Cardiac septum (tissue), 1 donor: ENCODE measurements at regions not wholly inside any gene's neighbourhood (a gene's known extent, or its start where the extent isn't known, plus 50 kb on each side); places are given as distances from the start of the nearest gene placed in this dataset.

Experiments used
- DNase-seq: peaks from one replicate; pipeline ENCODE4 v3.0.0-alpha.2; 2020; ENCODE audit warnings: low spot score
- intact Hi-C: fragments of 100-400 bp; cut with DNase I; formaldehyde crosslinking; loops from one replicate; pipeline ENCODE4 v1.14.0; 2022
- donor health status: DM: no; HTN: no; CAD: no.

- intact Hi-C loops, result no loop called here
- DNase-seq, result no peak
Observed at GRCh38 chr17:77668518-77668917, 290.0 kb upstream of the TNRC6C start.

DNA sequence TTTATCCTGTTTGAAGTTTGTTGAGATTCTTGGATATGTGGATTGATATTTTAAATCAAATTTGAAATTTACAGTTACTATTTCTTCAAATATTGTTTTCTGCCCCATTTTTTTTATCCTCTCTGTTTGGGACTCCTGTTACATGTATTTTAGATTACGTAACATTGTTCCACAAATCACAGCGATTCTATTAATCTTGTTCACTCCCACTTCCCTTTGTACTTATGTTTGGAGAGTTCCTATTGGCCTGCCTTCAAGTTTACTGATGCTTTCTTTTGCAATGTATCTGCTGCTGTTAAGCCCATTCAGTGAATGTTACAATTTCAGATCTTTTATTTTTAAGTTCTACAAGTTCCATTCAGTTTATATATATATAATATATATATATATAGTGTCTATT lies 288.3 kb upstream of the TNRC6C start:
- DNase-seq, result no peak
- intact Hi-C loops, result no loop called here

- peak; percentile 38 for DNase-seq
- intact Hi-C loops, result no loop called here
Observed at GRCh38 chr17:77674358-77674757, 284.1 kb upstream of the TNRC6C start.

- intact Hi-C loops, result no loop called here
- DNase-seq, result peak; percentile 51
Observed at GRCh38 chr17:77675411-77675810, 283.1 kb upstream of the TNRC6C start.

DNA sequence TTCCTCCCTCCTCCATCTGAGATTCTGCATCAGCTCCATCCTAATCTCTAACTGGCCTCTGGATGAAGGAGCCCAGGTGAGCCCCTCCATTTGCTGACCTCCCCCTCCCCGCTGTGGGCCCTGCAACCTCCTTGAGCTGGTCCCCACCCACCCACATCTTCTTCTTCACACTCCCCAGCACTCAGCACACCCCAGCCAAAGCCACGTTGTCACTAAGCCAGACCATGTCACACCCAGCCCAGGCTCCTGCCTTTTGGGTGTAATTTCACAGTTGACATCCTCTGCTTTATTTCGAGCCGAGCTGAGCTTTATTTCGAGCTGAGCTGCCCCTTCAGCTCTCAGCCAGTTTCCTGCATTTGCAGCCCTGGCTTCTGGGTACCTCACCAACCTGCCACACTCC lies 282.7 kb upstream of the TNRC6C start:
- peak; percentile 55 for DNase-seq
- intact Hi-C loops, result no loop called here

DNA sequence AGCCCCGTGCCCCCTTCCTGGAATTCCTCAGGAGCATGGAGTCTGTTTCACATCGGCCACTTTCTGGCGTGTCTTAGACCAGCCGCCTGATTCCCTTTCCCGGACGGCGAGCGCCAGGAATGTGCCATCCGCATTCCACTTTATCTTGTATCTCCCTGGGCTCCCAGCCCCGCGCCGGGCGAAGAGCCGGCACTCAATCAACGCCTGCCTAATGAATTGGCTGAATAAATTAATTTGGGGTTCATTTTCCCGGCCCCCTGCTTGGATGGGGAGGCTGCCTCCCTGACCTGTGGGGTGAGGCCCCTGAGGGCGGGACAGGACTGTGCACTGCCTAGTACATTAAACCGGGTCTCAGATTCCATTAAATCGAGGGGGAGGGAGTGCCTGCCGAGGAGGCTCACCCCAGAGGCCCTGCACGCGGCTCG lies 282.3 kb upstream of the TNRC6C start:
- intact Hi-C loops, result no loop called here
- DNase-seq, result peak; percentile 73

DNA sequence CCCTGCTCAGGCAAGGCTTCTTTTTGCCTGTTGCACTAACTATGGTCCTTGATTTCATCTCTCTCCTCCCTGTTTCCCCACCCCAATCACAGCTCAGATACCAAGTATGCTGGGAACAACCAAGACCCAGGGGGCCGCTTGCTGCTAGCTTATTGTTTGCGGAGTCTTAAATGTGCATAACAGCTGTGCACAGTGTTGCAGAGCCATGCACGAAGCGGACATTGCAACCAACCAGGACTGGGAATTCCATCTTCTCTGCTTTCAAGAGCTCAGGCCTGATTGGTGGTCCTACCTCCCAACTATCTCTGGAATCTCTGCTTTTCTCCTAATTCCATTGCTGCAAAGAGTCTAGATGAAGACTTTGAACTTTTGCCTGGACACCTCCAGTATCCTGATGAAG lies 281.3 kb upstream of the TNRC6C start:
- intact Hi-C loops, result no loop called here
- DNase-seq, result peak; percentile 26

- DNase-seq, result peak; percentile 65
- intact Hi-C loops, result no loop called here
Observed at GRCh38 chr17:77677630-77678029, 280.9 kb upstream of the TNRC6C start.

DNA sequence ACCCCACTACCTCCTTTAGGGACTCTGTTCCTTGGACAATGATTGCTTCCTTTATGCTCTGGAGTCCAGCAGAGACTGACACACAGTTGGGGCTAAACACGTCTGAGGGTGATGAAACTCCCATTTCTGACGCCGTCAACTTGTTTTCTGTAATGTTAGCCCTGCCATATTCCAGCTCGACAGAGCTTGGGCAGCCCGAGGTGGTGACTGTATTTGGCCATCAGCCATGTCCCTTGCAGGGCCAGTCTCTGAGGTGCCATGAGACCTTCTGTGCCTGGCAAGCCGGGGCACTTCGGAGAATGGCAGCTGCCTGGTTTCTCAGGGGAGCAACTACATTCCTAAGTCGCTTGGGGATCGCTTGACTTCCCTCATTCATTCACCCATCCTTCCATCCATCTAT lies 278.9 kb upstream of the TNRC6C start:
- intact Hi-C loops, result no loop called here
- DNase-seq, result peak; percentile 76

DNA sequence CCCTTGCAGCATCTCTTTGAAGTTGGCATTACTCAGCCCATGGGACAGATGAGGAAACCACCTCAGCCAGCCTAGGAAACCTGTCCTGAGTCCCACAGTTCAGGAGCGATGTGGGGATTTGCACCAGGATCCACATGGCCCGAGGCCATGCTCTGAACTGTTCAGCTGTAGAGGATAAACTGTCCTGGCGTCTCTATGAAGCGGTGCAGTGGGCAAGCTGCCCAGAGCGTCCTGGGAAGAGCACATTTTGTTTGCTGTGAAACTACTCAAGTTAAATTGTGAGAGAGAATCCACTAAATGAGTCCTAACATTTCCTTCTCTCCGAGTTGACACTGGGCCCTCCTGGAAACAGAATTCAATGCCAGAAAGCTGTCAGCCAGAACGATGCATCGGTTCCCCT lies 276.6 kb upstream of the TNRC6C start:
- DNase-seq, result peak; percentile 79
- intact Hi-C loops, result loop anchor here (2.0 kb wide), 1 partner anchor 77 kb away; no protein-coding TSS in a partner anchor

- intact Hi-C loops, result loop anchor here (5.0 kb wide), 1 partner anchor 37 kb away; no protein-coding TSS in a partner anchor
- peak; percentile 14 for DNase-seq
Observed at GRCh38 chr17:77684803-77685798, 273.4 kb upstream of the TNRC6C start.

DNA sequence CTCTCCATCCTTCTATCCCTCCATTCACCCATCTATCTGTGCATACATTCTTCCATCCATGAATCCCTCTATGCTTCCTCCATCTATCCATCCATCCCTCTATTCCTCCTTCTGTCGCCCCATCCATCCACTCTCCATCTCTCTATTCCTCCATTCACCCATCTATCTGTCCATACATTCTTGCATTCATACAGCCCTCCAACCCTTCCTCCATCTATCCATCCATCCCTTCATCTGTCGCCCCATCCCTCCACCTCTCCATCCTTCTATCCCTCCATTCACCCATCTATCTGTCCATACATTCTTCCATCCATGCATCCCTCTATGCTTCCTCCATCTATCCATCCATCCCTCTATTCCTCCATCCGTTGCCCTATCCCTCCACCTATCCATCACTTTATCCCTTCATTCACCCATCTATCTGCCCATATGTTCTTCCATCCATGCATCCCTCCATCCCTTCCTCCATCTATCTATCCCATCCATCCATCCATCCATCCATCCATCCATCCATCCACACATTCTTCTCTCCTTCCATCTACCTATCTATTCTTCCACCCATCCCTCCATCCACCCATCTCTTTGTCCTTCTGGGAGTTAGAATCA lies 272.5 kb upstream of the TNRC6C start:
- intact Hi-C loops, result loop anchor here (5.0 kb wide), 1 partner anchor 36 kb away; no protein-coding TSS in a partner anchor

DNA sequence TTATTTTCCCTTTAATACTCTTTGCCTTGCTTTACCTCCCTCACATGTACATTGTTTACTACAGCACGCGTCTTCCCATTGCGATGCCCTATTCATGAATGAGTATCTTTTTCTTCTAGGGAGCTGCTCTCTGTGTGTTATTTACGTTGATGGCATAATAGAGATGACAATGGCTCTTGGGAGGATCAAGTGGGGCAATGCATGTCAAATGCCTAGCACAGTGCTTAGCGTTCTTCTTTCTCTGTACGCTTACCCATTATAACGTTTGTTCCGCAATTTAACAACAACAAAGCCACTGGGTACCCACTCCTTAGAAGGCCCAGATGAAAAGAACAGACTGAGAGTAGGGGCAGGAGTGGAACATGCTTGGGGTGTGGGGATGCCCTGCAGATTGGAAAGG lies 271.6 kb upstream of the TNRC6C start:
- no peak for DNase-seq
- intact Hi-C loops, result loop anchor here (5.0 kb wide), 1 partner anchor 35 kb away; no protein-coding TSS in a partner anchor

More for the DNA sequence above, 272.5 kb upstream of the TNRC6C start:
- peak; percentile 15 for DNase-seq

DNA sequence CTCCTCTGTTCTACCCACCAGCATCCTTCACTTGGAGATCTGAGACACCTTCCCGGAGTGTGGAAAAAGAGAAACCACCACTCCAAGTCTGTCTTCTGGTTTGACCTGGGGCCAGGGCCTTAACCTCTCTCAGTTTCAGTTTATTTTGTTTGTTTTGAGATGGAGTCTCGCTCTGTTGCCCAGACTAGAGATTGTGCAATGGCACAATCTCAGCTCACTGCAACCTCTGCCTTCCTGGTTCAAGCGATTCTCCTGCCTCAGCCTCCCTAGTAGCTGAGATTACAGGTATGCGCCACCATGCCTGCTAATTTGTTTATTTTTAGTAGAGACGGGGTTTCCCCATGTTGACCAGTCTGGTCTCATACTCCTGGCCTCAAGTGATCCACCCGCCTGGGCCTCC lies 271.1 kb upstream of the TNRC6C start:
- peak; percentile 24 for DNase-seq
- intact Hi-C loops, result loop anchor here (5.0 kb wide), 1 partner anchor 35 kb away; no protein-coding TSS in a partner anchor

GRCh38 chr17:77687921-77688320 lies 270.6 kb upstream of the TNRC6C start:
- intact Hi-C loops, result loop anchor here (5.0 kb wide), 1 partner anchor 34 kb away; no protein-coding TSS in a partner anchor
- peak; percentile 47 for DNase-seq

DNA sequence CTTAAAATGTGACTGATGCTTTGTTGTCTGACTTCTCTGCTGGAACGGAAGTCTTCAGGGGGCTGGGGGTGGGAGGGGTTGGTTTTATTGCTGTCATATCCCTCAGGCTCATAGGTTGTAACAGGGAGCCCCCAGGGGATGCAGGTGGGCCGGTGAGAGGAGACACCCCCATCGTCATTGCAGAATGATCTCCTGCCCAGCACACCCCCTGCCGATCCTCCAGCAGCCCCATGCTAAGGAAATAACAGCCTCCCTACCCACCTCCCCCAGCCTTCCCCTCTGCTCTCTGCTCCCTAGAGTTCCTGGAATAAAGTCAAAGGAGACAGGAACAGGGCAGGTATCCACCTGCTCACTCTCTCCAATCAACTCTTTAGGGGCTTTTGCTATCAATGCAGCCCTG lies 270.1 kb upstream of the TNRC6C start:
- intact Hi-C loops, result loop anchor here (5.0 kb wide), 1 partner anchor 34 kb away; no protein-coding TSS in a partner anchor
- no peak for DNase-seq

GRCh38 chr17:77690271-77691161 lies 268.0 kb upstream of the TNRC6C start:
- peak; percentile 74 for DNase-seq
- intact Hi-C loops, result no loop called here

DNA sequence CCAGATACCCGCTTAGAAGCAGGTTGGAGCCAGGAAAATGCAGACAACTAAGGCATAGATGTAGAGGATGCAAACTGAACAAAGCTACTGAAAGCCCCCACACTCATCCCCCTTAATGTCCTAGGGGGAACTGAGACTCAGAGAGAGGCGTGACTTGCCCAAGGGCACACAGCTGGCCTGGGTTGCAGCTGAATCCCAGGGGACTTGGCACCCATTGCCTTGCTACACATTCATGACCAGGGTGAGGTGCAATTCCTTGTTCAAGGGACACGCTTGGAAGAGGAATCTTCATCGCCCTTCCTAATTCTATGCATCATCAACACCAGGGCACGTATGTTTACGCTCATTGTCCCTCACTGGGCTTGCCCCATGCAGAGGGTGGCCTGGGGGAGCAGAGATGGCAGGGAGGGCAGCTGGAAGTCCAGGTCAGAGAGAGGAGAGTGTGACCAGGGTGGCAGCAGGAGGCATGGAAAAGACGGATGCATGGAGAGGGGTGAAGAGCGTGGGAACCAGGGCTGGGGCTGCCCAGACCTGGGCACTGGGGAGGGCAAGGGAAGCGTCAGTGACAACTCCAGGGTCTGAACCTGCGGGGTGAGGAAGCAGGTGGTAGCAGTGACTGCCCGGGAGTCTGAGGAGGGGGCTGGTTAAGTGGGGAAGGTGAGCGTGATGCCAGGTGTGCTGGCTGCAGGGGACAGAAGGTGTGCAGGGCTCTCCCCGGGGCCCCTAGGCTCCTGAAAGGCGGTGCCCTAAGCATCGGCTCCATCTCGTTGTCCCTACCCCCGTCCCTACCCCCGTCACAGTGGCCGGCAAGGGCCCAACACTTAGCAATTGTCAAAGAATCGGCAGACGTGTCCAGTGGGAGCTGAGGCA lies 267.1 kb upstream of the TNRC6C start:
- intact Hi-C loops, result no loop called here
- DNase-seq, result peak; percentile 51
